Endodermal cell (in vitro differentiated cells): ENCODE measurements at regions not wholly inside any gene's neighbourhood (a gene's known extent, or its start where the extent isn't known, plus 50 kb on each side); places are given as distances from the start of the nearest gene placed in this dataset.
"Not testable (repeated sequence)": the region's sequence is repeated elsewhere in the genome, so short reads cannot be mapped to it uniquely, and the experiment has no call there.

ENCODE experiments used
- DNase-seq: peaks from one replicate; pipeline ENCODE4 v3.0.0-alpha.2; 2017
- H3K27ac ChIP-seq: 2 replicates; pipeline ENCODE4 v1.5.1; 2013; ENCODE audit warnings: mild to moderate bottlenecking, low read depth, low read length, moderate library complexity
- H3K27me3 ChIP-seq: 2 replicates; pipeline ENCODE4 v1.6.1; 2013; ENCODE audit warnings: mild to moderate bottlenecking, low read length, moderate library complexity; ENCODE audit not compliant: insufficient read depth, control insufficient read depth, poor library complexity, severe bottlenecking
- H3K36me3 ChIP-seq: 2 replicates; pipeline ENCODE4 v1.7.0; 2013; ENCODE audit warnings: mild to moderate bottlenecking, low read length, moderate library complexity; ENCODE audit not compliant: control insufficient read depth, insufficient read depth
- H3K4me1 ChIP-seq: one replicate; pipeline ENCODE4 v1.7.0; 2013; ENCODE audit warnings: low read length; ENCODE audit not compliant: control insufficient read depth, insufficient read depth
- H3K4me3 ChIP-seq: 2 replicates; pipeline ENCODE4 v1.5.1; 2013; ENCODE audit warnings: mild to moderate bottlenecking, low read length, moderate library complexity
- H3K9ac ChIP-seq: 2 replicates; pipeline ENCODE4 v1.6.1; 2013; ENCODE audit warnings: mild to moderate bottlenecking, low read length, moderate library complexity; ENCODE audit not compliant: poor library complexity, severe bottlenecking; ENCODE audit errors: extremely low read depth
- H3K9me3 ChIP-seq: 2 replicates; pipeline ENCODE4 v1.6.1; 2013; ENCODE audit warnings: mild to moderate bottlenecking, low read length, moderate library complexity; ENCODE audit not compliant: control insufficient read depth
- H3K27ac Mint-ChIP-seq: 2 replicates; pipeline ENCODE4 v1.8.0; 2020; ENCODE audit warnings: mixed read lengths
- H3K27me3 Mint-ChIP-seq: 2 replicates; pipeline ENCODE4 v1.8.0; 2021; ENCODE audit warnings: mild to moderate bottlenecking, mixed read lengths; ENCODE audit not compliant: insufficient read depth
- H3K36me3 Mint-ChIP-seq: 2 replicates; pipeline ENCODE4 v1.8.0; 2020; ENCODE audit warnings: low read depth, mixed read lengths
- H3K4me1 Mint-ChIP-seq: 2 replicates; pipeline ENCODE4 v1.8.0; 2020; ENCODE audit warnings: mixed read lengths
- H3K4me3 Mint-ChIP-seq: 2 replicates; pipeline ENCODE4 v1.8.0; 2020; ENCODE audit warnings: mild to moderate bottlenecking, moderate library complexity, mixed read lengths
- H3K9me3 Mint-ChIP-seq: 2 replicates; pipeline ENCODE4 v1.8.0; 2020; ENCODE audit warnings: mild to moderate bottlenecking, mixed read lengths
- CTCF ChIP-seq: fragments of 200-600 bp; sonication (generic); conservative IDR thresholded peaks from 2 replicates; pipeline ENCODE4 v1.5.0; 2021; ENCODE audit warnings: antibody characterized with exemption, mild to moderate bottlenecking
- WGBS, 2 experiments: methylation state at CpG; one replicate each; pipeline versions ENCODE4 v1.1.5 to v1.1.7; 2013; ENCODE audit warnings: missing lambda C conversion rate in 2 of 2, mixed read lengths in 1 of 2; ENCODE audit not compliant: insufficient coverage in 1 of 2, insufficient read length in 1 of 2; 5-methylcytosine and 5-hydroxymethylcytosine counted together

DNA sequence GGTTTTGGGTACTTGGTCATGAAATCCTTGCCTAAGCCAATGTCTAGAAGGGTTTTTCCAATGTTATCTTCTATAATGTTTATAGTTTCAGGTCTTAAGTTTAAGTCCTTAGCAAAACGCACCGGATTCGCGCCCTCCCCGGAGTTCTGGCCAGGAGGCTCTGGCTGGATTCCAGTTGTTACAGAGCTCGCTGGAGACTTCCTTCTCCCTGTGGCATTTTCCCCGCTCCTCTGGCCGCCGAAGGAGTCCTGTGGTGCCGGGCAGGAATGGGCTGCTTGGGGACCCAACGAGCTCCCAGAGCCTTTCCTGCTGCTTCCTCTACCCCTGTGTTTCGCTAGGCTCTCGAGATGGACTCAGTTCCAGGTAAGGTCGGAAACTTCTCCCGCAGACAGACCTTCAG lies 335.9 kb downstream of the AEBP2 start:
- TF ChIP-seq CTCF = no peak
- Mint-ChIP-seq H3K4me1 (peaks cover 18% of the 10 kb centered on the region), H3K36me3 (no peaks in the 10 kb centered on the region), H3K27ac (no peak overlapping the region), H3K9me3 (peaks cover 6% of the 10 kb centered on the region), H3K4me3 (no peak overlapping the region), H3K27me3 (no peaks in the 10 kb centered on the region)
- no peaks in the 10 kb centered on the region for H3K27me3 ChIP-seq
- H3K4me3 ChIP-seq = no peak overlapping the region
- no peak overlapping the region for H3K9ac ChIP-seq
- H3K27ac ChIP-seq = no peak overlapping the region
- 92 to 100% methylated on average over 9 to 15 of the region's 15 CpGs for WGBS, 2 experiments
- DNase-seq = peak; percentile 49
- H3K9me3 ChIP-seq = no peaks in the 10 kb centered on the region
- H3K4me1 ChIP-seq = no peaks in the 10 kb centered on the region
- no peaks in the 10 kb centered on the region for H3K36me3 ChIP-seq

DNA sequence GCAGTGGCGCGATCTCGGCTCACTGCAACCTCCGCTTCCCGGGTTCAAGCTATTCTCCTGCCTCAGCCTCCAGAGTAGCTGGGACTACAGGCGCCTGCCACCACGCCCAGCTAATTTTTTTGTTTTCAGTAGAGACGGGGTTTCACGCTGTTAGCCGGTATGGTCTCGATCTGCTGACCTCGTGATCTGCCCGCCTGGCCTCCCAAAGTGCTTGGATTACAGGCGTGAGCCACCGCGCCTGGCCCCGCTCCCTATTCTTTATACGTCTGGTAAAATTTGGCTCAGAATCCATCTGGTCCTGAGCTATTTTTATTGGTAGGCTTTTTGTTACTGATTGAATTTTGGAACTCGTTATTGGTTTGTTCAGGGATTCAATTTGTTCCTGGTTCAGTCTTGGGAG lies 336.7 kb downstream of the AEBP2 start:
- WGBS, 2 experiments = 91% methylated on average over 13 to 19 of the region's 19 CpGs
- H3K27ac ChIP-seq, H3K9ac ChIP-seq, H3K27me3 ChIP-seq, H3K36me3 Mint-ChIP-seq, H3K9me3 ChIP-seq, DNase-seq, H3K4me3 Mint-ChIP-seq, H3K27me3 Mint-ChIP-seq, H3K27ac Mint-ChIP-seq, H3K4me3 ChIP-seq, H3K9me3 Mint-ChIP-seq, H3K36me3 ChIP-seq, H3K4me1 ChIP-seq: not testable (repeated sequence)
- peaks cover 18% of the 10 kb centered on the region for H3K4me1 Mint-ChIP-seq

DNA sequence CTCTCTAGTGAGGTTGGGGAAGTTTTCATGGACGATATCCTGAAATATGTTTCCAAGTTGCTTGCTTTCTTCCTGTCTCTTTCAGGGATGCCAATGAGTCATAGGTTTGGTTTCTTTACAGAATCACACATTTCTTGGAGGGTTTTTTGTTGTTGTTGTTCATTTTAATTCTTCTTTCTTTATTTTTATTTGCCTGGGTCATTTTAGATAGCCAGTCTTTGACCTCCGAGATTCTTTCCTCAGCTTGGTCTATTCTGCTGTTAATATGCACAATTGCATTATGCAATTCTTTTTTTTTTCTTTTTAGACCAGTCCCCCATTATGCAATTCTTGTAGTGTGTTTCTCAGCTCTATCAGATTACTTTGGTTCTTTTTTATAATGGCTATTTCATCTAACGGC lies 338.9 kb downstream of the AEBP2 start:
- no peaks in the 10 kb centered on the region for H3K27me3 ChIP-seq
- WGBS, 2 experiments = 87 to 92% methylated on average over 3 of the region's 3 CpGs
- TF ChIP-seq CTCF = no peak
- Mint-ChIP-seq H3K4me3 (no peak overlapping the region), H3K27me3 (no peaks in the 10 kb centered on the region), H3K4me1 (peaks cover 19% of the 10 kb centered on the region), H3K27ac (no peak overlapping the region), H3K36me3 (no peaks in the 10 kb centered on the region), H3K9me3 (peaks cover 6% of the 10 kb centered on the region)
- no peaks in the 10 kb centered on the region for H3K36me3 ChIP-seq
- H3K4me3 ChIP-seq = no peak overlapping the region
- no peak for DNase-seq
- H3K4me1 ChIP-seq = no peaks in the 10 kb centered on the region
- no peaks in the 10 kb centered on the region for H3K9me3 ChIP-seq
- H3K9ac ChIP-seq = no peak overlapping the region
- no peak overlapping the region for H3K27ac ChIP-seq

DNA sequence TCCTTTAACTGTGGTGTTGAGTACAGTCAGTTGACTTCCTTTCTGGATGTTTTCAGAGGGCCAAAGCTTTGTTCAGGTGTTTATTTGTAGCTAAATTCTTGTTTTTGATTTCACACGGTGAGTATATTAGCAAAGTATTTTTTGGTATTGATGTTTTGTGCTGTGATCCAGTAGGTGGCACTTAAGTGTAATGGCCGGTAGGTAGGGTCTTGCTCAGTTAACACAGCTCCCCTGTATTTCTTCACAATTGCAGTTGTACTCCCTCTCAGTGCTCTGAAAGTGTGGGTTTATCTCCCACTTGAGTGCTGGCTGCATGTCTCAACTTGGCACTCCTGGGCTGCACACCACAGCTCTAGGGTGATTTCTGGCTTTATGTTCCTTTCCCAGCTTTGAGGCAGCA lies 339.5 kb downstream of the AEBP2 start:
- no peaks in the 10 kb centered on the region for H3K27me3 ChIP-seq
- no peaks in the 10 kb centered on the region for H3K36me3 ChIP-seq
- no peak overlapping the region for H3K9ac ChIP-seq
- H3K27ac ChIP-seq = no peak overlapping the region
- peak; percentile 59 for DNase-seq
- Mint-ChIP-seq H3K27me3 (no peaks in the 10 kb centered on the region), H3K36me3 (no peaks in the 10 kb centered on the region), H3K27ac (peak overlapping the region; percentile 7), H3K4me3 (no peak overlapping the region), H3K4me1 (peaks cover 21% of the 10 kb centered on the region), H3K9me3 (peaks cover 6% of the 10 kb centered on the region)
- TF ChIP-seq CTCF = peak; percentile 52
- no peaks in the 10 kb centered on the region for H3K9me3 ChIP-seq
- WGBS, 2 experiments = 75 to 81% methylated on average over 2 of the region's 2 CpGs
- H3K4me1 ChIP-seq = no peaks in the 10 kb centered on the region
- H3K4me3 ChIP-seq = no peak overlapping the region
